HuH-7.5 (cell line): ENCODE measurements at regions not wholly inside any gene's neighbourhood (a gene's known extent, or its start where the extent isn't known, plus 50 kb on each side); places are given as distances from the start of the nearest gene placed in this dataset.

Source experiments
- DNase-seq: peaks from one replicate; pipeline ENCODE4 v3.0.0; 2011; ENCODE audit warnings: low spot score

DNA sequence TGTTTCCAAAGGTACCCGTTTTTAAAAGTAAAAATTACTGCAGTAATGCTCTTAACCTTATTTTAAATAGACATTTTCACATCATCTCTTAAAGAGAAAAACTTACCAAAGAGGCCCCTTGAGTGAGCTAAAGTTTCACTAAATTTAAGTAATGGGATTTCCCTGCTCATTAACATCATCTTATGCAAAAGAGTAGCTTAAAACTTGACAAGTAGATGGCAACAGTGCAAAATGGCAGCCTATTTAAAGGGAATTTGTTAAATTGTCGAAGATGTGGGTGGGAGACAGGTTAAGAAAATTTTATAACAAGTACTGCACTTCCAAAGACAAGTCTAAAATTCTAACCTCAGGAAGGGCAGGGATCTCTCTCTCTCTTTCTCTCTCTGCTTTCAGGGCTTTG, 271.7 kb upstream of the LDB2 start:
- DNase-seq, result no peak

DNA sequence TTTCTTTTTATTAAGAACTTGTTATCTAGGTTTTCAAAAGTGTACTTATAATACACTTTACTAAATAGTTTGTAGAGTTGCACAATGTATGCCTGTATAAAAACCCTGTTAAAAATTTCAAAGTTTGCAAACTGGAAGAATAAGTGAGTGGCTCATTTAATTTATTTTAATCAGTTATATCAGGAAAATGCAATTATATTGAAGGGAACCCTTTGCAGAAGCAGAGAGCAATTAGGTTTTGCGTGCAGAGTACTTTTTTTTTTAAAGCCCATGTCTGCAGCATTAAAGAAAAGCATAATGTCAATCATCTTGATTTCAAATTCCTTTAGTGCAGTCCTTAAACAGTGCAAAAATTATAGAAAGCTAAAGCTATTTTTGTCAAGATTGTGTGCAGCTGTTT, 271.3 kb upstream of the LDB2 start:
- DNase-seq, result no peak

DNA sequence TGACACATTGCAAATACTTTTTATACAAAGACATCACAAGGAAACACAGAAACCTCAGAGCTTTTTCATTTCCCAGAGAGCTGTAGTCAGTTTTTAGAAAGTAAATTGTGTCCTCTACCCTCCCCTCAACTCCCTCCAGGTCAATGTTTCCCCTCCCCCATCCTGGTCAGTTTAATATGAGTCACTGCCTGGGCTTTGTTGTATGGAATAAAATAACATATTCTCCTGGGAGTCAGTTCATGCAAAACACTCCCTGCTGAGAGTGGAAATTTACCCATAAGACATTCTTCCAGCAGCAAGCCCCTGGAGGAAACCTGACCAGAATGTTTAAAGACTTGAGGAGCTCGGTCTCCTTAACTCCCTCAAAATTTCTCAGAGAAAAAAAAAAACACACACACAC, 270.1 kb upstream of the LDB2 start:
- DNase-seq, result no peak

DNA sequence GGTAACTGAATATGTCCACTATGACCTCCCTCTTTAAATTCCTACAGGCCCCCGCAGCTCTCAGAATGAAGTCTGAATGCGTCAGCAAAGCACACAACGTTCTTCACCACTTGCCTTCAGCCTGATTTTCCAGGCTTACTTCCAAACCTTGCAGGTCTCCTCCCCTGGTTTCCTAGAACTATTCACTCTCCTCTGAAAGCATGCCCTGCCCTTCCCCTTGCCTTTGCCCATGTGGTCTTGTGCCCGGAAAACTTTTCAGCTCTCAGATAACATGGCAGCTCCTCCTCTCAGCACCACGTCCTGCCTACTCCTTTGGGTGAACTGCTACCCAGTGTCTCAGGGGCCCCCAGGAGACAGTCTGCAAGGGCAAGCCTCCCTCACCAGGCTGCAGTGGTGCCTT, 268.5 kb upstream of the LDB2 start:
- no peak for DNase-seq

DNA sequence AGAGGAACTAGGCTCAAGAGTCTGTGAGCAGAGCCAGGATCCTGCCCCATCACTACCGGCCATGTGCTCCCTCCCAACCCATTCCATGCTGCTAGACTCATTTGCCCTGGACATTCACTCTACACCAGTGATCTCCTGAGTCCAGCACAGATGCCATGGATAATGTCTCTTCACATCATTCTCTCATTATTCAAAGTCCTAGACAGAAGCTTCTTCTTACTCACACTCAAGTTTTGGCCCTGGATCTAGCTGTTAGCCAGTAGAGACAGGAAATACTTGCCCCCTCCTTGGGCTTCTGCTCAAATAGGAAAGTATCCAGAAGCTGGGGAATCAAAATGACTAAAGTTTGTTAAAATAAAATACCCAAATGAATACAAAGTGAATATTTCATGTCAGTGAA, 266.8 kb upstream of the LDB2 start:
- DNase-seq, result no peak

DNA sequence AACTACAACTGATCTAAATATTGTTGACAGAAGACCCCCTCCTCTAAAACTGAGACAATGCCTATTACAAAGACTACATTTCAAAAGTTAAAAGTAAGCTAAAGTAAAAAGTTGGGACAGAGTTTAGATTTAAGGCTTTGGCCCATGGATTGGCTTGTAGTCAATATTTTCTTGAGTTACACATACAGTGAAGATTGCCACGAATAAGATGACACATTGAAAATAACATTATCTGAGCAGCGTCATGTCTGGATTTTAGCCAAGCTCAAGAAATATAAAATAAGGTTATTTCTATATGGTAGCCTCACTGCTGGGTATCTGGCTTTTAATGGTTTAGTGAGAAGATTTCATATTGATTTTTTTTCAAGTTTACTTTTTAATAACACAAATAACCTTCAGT, 266.2 kb upstream of the LDB2 start:
- DNase-seq, result no peak

DNA sequence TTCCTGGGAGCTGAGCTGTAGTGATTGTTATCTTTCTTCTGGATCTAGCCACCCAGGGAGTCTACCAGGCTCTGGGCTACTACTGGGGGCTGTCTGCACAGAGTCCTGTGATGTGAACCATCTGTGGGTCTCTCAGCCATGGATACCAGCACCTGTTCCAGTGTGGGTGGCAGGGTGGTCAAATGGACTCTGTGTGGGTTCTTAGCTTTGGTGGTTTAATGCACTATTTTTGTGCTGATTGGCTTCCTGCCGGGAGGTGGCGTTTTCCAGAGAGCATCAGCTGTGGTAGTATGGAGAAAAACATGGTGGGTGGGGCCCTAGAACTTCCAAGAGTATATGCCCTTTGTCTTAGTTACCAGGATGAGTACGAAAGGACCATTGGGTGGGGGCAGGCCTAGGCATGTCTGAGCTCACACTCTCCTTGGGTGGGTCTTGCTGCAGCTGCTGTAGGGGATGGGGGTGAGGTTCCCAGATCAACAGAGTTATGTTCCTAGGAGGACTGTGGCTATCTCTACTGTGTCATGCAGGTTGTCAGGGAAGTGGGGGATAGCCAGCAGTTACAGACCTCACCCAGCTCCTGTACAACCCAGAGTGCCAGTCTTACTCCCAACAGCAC, 264.8 kb upstream of the LDB2 start:
- no peak for DNase-seq

DNA sequence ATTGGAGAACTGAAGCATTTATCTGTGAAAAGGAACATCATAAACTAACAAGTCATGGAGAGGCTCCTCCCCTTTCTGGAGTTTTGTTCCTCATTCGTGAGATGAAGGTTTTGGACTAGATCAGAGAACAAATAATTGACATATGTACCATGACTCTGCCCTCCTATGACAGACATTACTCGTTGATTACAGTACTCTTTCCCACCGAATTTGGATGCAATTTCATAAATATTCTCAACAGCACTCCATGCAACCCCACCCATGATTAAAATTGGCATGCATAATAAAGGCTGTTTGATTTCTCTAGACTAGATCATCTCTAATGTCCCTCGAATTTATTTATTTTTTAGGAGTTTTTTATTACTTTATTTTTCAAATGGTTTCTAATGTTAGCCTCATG, 258.9 kb upstream of the LDB2 start:
- DNase-seq, result no peak

DNA sequence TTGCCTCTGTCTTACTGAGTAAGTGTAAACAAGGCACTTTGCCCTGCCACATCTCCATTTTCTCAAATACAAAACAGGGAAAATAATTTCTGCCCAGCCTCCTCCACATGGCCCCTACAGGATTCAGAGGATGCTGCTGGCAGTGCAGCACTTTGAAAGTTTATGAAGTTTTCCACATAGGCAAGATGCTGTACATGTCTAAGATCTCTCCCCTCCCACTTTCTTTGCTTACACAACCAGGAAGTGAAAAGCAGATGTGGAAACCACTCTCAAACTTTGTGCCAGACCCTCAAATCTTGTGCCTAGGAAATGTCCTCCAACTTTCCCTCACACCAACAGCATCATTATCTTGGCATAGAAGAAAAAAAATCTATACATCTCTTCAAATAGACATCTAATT, 257.0 kb upstream of the LDB2 start:
- DNase-seq, result no peak

DNA sequence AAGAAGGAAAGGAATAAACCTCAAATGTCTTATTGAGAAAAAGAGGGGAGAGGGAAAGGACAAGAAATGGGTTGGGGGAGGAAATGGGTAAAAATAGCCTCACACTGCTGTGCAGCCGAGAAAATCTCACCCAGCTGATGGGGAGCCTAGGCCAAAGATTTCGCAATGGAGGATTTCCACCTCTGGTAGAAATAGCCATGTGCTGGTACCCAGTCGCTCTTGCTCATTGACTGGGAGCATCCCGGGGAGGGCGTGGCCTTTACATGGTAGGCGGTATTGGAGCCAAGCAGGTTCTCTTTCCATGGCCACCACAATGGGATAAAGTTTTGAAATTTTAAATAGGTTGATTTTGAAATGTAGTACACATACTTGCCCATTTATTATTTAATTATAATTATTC, 255.1 kb upstream of the LDB2 start:
- DNase-seq, result no peak

DNA sequence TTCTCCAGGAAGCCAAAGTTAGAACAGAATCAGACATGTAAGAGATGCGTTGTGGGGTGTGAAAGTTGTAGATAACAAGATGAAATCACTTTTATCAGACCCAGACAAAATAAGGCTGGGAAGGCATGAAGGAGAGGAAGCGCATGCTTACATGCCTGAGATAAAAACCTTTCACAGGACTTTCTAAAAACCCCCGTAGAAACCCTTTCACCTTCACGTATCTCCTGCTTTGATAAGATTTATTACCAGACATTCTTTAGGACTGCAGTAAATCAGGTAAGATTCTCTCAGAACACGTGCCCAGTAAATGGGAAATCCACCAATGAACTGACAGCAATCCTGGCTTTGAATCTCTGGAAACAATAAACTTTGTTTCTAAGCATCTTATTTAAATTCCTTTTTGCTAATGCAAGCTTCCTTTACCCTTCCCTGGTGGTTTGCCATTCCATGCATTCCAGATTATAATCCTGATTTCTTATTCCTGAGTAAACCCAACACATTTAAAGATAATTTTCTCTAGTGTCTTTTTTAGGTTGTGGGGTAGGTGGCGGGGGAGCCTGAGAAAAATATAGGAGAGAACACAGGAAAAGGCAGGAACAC, 254.6 kb upstream of the LDB2 start:
- DNase-seq, result no peak

DNA sequence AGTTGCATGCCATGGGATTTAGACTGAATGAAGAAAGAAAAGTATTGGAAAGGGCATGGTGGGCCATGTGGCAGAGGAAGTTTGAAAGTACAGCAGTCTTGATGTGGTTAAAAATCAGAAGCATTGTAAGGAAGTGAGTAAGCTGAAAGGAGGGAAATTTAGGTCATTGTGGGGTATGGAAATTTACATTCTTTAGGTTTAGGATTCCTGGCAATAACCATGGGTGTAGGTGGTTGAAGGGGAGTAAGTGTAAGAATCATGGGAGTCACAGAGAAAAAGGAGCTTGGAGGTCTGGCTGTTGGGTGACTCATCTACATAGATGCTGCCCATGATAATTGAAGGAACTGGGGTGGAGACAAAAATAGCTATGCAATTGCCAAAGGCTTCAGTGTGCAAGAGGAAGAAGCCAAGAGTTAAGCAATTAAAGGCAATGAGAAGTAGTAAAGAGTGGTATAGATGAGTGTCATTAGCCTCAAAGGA, 243.8 kb upstream of the LDB2 start:
- DNase-seq, result no peak

DNA sequence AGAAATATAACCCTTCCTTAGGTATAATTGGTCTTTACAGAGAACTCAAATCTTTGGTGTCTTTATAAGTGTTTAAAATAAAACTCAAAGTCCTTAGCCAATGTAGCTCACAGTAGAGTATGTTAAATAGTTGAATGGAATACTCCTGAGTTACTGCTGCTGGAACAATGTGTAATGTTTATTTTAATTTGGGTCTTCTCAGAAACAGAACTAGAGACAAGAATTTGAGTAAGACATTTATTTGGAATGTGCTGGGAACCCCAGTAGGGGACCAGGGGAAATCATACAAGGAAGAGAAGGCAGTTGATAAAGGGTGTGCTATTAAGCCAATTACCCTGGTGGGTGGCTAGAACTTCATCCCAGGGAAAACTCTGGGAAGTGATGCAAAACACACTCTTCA, 240.4 kb upstream of the LDB2 start:
- no peak for DNase-seq

DNA sequence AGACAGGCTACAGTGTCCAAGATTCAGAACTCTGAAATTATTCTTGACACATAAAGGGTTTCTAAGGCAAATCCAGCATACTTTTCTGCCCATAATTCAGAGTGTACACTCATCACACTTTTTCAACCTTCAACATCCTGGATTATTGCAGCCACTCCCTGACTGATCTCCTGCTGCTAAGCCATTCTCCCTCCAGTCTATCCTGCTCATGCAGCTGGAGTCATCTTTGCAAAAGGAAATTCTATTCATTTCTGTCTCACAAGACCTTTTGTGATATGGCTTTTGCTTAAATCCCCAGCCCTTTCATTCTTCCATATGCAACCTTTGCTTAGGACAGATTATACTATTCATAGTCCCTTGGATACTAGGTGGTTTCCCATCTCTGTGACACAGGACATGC, 236.1 kb upstream of the LDB2 start:
- no peak for DNase-seq

DNA sequence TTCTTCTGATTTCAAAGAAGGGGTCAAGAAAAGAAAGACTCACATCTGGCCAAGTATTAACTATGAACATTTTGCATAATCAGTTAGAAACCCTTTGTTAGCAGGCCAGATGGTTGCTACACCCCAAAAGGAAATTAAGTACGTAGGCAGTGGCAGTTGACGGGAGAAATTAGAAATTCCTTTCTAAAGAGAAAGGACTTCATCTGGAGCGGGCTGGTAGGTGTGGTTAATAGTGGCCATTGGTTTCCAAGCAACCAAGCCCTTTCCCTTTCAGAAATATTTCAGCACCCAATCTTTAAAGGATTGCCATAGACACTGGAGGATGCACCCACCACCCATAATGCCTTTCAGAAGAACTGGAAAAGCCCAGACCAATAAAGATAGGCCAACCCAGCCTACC, 235.7 kb upstream of the LDB2 start:
- no peak for DNase-seq

DNA sequence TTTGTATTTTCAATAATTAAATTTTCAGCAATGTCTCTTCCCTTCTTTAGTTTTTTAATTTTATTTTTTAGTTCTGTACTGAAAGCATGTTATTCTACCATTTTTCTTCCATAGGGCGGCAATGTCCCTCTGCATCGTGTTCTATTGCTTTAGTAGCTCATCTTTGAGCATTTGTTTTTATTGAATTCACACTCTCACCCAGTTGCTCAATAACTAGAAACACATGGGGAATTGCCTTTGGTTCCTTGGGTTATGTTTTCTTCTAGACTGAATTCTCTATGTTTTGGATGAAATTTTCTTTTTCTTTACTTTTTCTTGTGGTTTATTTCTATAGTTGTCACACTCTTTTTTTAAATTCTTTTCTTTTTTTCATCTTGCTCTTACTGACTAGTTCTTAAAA, 233.8 kb upstream of the LDB2 start:
- DNase-seq, result no peak

DNA sequence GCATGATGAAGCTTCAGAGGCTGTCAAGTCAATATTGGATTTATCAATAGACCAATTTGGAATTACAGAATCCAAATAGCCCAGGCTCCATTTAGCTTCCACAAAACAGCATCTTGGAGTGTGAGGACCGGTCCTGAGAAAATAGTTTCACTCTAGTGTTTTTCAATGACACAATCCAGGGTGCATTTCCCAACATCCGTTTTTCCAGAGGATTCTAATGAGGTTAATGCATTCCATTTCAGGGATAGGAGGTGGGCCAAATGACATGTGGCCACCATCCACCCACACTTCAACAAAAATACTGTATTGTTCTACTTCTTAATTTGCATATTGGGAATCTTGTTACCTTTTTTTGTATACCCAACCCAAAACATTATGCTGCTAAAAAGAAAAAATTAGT, 229.8 kb upstream of the LDB2 start:
- DNase-seq, result no peak

DNA sequence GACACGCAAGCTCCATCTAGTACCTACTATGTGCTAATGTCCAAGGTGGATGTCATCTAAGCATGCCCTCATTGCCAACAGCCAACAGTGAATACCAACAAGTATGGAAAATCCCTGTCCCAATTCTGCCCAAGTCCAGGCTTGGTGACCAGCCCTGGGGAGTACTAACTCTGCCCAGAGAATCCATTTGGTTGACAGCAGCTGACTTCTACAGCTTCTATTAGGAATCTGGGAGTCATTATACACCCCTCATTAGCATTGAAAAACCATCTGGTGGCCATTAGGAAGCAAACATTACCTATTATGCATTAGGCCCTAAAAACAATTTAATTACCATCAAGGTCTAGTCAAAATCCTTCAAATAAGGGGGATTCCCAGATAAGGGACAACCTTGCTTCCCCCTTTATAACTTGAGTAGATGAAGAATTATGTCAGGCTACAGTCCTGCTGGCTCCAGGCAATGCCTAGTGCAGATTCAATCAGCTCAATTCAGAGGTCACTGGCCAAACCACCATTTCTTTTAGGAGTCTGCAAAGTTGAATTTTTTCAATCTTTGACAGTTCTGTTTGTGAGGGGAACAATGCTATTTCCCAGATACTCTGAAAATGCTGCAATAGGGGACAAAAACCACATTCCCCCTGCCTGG, 228.0 kb upstream of the LDB2 start:
- DNase-seq, result no peak

DNA sequence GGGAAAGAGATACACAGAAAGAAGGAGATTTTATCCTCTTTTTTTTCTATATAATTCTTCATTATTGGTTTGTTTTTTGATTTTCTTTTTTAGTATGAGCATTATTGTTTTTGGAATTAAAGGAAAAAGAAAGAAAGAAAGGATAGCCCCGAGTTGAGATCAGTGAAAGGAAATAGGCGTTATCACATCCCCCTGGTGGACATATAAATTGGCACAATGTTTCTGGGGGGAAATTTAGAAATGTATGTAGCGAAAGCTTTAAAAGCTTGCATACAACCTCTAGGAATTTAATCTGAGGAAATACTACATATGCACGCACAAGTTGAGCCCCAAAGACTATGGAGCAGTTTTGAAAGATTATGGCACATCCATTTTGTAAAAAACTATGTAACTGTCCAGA, 226.3 kb upstream of the LDB2 start:
- DNase-seq, result no peak

DNA sequence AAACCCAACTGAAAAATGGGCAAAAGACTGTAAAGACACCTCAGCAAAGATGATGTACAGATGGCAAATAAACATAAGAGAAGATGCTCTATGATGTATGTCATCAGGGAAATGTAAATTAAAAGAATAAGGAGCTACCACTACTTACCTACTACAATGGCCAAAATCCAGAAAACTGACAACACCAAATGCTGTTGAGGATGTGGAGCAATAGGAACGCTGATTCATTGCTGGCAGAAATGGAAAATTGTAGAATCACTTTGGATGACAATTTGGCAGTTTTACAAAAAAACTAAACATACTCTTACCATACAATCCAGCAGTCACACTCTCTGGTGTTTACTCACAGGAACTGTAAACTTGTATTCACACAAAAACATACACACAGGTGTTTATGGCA, 222.3 kb upstream of the LDB2 start:
- DNase-seq, result no peak

DNA sequence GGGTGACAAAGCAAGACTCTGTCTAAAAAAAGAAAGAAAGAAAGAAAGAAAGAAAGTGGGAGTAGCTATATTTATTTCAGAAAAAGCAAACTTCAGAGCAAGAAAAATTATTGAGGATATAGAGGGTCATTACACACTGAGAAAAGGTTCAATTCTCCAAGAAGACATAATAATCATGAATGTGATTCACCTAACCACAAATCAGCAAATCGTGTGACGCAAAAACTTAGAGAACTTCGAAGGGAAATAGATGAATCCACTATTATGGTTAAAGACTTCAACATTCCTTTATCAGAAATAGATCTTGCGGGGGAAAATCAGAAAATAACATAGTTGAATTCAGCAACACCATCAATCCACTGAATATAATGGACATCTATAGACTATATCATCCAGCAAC, 219.3 kb upstream of the LDB2 start:
- DNase-seq, result no peak

DNA sequence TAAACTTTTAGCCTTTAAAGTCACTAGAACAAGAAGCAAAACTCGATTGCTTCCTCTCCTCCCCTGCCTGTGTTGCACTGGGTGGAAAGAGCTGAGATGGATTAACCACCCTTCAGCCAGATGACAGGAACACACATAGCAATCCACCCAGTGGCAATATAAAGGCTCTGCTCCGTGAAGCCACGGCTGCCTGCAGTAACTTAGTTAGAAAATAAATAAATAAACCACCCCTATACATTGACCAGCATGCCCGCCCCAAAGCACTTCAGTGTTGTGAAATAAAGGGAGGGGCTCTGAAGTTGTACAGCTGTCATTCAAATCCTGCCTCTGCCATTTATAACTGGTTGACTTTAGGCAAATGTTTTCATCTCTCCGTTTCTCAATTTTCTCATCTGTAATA, 217.1 kb upstream of the LDB2 start:
- no peak for DNase-seq

DNA sequence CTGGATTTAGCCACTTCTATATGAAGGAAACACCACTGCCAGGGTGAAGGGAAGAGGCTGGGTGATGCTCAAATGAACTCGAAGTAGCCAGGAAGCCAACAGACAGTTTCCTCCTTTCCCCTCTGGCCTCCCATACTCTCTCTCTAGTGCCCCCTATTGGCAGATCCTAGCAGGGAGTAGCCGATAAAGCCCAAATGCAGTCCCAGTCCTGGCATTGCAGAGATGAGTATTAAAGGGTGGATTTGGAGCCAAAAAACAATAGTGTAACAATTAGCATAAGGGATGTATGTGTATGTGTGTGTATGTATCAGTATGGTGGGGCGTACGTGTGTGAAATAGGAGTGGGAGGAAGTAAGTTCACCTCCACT, 213.8 kb upstream of the LDB2 start:
- no peak for DNase-seq

DNA sequence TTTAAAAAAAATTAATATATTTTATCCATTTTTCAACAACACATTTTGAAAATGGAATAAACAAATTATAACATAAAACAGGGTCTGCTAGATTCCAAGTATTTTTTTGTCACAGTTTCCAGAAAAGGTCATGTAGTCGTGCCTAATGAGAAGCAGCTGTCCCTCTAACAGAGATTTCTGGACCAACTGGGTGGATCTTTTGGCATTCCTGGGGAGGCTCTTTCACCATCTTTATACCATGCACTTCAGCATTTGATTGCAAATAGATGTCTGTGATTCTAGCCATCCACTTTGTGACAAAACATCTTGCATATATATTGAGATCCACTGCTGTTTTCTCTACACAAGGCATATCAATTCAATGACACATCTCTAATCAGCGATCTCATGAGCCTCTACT, 210.7 kb upstream of the LDB2 start:
- DNase-seq, result no peak
